Esophagus (tissue), 2 donors: ENCODE measurements at regions not wholly inside any gene's neighbourhood (a gene's known extent, or its start where the extent isn't known, plus 50 kb on each side); places are given as distances from the start of the nearest gene placed in this dataset.

Experiments used
- H3K27ac ChIP-seq, 2 donors: one replicate each; pipeline ENCODE4 v1.5.1; 2013; ENCODE audit warnings: low read depth in 2 of 2, mild to moderate bottlenecking in 2 of 2, inconsistent platforms in 1 of 2, low read length in 1 of 2, moderate library complexity in 1 of 2
- H3K27me3 ChIP-seq, 2 donors: one replicate each; pipeline ENCODE4 v1.6.1; 2013; ENCODE audit warnings: low read length in 2 of 2, control low read depth in 1 of 2, mild to moderate bottlenecking in 1 of 2; ENCODE audit not compliant: insufficient read depth in 2 of 2, control insufficient read depth in 1 of 2
- H3K36me3 ChIP-seq, 2 donors: one replicate each; pipeline ENCODE4 v1.6.1; 2013; ENCODE audit warnings: low read length in 1 of 2; ENCODE audit not compliant: control insufficient read depth in 2 of 2, insufficient read depth in 2 of 2
- H3K4me1 ChIP-seq, 2 donors: one replicate each; pipeline ENCODE4 v1.6.1; 2013; ENCODE audit warnings: low read length in 1 of 2; ENCODE audit not compliant: control insufficient read depth in 2 of 2, insufficient read depth in 2 of 2
- H3K4me3 ChIP-seq, 2 donors: one replicate each; pipeline ENCODE4 v1.5.1; 2013; ENCODE audit warnings: low read length in 2 of 2, mild to moderate bottlenecking in 2 of 2, low read depth in 1 of 2, moderate library complexity in 1 of 2
- H3K9me3 ChIP-seq, 2 donors: one replicate each; pipeline ENCODE4 v1.6.1; 2013; ENCODE audit warnings: mild to moderate bottlenecking in 2 of 2, low read depth in 1 of 2, low read length in 1 of 2, moderate library complexity in 1 of 2; ENCODE audit not compliant: control insufficient read depth in 2 of 2, insufficient read depth in 1 of 2
- WGBS, 2 donors: extraction: QIAGEN DNeasy Blood & Tissue Kit; methylation state at CpG; one replicate each; pipeline ENCODE4 v1.1.7; 2013; 5-methylcytosine and 5-hydroxymethylcytosine counted together
- donor health status: healthy with polysubstance abuse.
- donor health status: Bipolar disorder and iron deficiency.

GRCh38 chr5:158155067-158155466 lies 296.1 kb upstream of the CLINT1 start:
- peaks cover 0 to 2% of the 10 kb centered on the region in 2 donors for H3K4me1 ChIP-seq
- no peaks in the 10 kb centered on the region for H3K36me3 ChIP-seq
- no peak overlapping the region for H3K4me3 ChIP-seq
- no peak overlapping the region for H3K27ac ChIP-seq
- no peaks in the 10 kb centered on the region for H3K27me3 ChIP-seq
- H3K9me3 ChIP-seq: no peaks in the 10 kb centered on the region
- 38 to 62% methylated on average over 4 of the region's 4 CpGs for WGBS, 2 donors

DNA sequence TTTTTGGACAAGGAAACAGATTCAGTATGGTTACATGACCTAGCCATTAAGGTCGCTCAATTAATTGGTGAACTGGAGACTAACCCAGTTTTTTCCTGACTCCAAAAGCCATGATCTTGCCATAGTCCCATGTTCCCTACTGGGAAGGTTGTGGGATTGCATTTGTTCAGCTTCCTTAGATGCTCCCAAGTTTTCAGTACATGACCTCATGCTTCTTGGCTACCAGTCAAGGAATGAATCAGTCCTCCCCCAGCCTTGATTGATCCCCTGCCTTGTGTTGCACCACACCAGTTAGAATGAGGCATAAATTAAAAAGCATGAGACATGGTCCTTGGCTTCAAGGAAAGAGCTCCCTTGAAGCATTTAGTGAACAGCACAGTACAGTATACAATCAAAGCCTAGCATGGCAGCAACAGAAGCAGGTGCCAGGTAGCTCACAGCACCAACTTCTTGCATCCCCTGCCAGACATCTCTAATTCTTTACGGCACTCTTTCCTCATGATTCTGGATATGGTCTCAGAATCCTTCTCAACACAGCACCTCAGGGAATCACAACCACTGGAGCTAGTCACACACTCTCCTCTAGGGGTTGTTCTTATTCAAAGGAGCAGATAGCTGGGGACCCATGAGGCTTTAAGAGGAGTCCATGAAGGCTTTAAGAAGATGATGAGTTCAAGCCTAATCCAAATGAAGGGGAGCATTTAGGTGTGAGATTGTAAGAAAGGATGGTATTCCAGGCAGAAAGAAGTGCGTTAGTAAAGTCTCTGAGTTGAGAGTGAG lies 295.5 kb upstream of the CLINT1 start:
- no peaks in the 10 kb centered on the region for H3K9me3 ChIP-seq
- 62 to 70% methylated on average over 3 of the region's 3 CpGs for WGBS, 2 donors
- H3K27me3 ChIP-seq: no peaks in the 10 kb centered on the region
- peaks cover 0 to 2% of the 10 kb centered on the region in 2 donors for H3K4me1 ChIP-seq
- no peak overlapping the region for H3K4me3 ChIP-seq
- H3K36me3 ChIP-seq: no peaks in the 10 kb centered on the region
- no peak overlapping the region for H3K27ac ChIP-seq

DNA sequence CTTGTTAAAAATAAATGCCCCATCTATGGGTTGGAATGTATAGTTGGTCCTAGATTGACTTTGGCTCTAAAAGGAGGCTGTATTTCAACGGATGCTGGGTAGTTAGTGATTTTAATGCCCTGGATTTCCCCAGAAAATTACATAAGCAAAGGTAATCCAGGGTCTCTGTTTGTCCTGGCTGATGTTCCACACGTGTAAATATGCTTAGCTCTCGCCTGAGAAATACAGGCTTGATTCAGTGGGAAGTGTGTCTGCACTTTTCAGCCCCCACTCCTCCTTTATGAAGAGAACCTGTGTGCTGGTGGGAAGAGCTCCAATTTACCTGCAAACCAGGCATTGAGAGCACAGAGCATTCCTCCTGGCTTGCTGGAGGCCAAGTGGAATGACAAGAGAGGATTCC lies 294.6 kb upstream of the CLINT1 start:
- Histone ChIP-seq H3K36me3 (no peaks in the 10 kb centered on the region), H3K9me3 (no peaks in the 10 kb centered on the region), H3K27ac (no peak overlapping the region), H3K27me3 (no peaks in the 10 kb centered on the region), H3K4me3 (no peak overlapping the region), H3K4me1 (peaks cover 0 to 2% of the 10 kb centered on the region in 2 donors)
- WGBS, 2 donors: 40 to 44% methylated on average over 3 of the region's 3 CpGs

GRCh38 chr5:158152136-158152535 lies 293.2 kb upstream of the CLINT1 start:
- Histone ChIP-seq H3K9me3 (no peaks in the 10 kb centered on the region), H3K27me3 (no peaks in the 10 kb centered on the region), H3K4me3 (no peak overlapping the region), H3K36me3 (no peaks in the 10 kb centered on the region), H3K4me1 (peaks cover 0 to 2% of the 10 kb centered on the region in 2 donors), H3K27ac (no peak overlapping the region)
- WGBS, 2 donors: 89 to 94% methylated on average over 3 of the region's 3 CpGs

- Histone ChIP-seq H3K9me3 (no peaks in the 10 kb centered on the region), H3K4me3 (no peak overlapping the region), H3K4me1 (no peaks in the 10 kb centered on the region), H3K27ac (no peak overlapping the region), H3K27me3 (no peaks in the 10 kb centered on the region), H3K36me3 (no peaks in the 10 kb centered on the region)
- WGBS, 2 donors: 76 to 80% methylated on average over 1 of the region's 1 CpG
Measured at GRCh38 chr5:158147227-158147626, 288.3 kb upstream of the CLINT1 start.

DNA sequence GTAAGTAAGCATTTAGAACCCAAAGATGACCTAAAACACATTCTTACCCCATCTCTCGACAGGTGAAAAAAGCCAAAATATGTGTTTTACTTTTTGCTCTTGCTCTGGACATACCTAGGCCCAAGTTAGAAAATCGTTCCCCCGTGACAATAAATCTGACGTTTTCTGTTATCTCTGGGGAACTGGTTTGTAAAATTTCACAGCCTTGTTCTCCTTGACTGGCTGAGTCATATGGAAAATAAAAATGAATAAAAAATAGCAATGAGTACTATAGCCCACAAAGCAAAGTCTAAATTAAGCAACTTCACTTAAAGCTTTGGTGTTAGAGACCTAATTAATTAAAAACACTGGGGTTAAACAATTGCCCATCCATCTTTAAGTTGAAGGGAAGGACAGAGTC lies 286.9 kb upstream of the CLINT1 start:
- H3K9me3 ChIP-seq: no peaks in the 10 kb centered on the region
- 87 to 89% methylated on average over 4 of the region's 4 CpGs for WGBS, 2 donors
- no peaks in the 10 kb centered on the region for H3K27me3 ChIP-seq
- H3K36me3 ChIP-seq: no peaks in the 10 kb centered on the region
- H3K27ac ChIP-seq: no peak overlapping the region
- H3K4me3 ChIP-seq: no peak overlapping the region
- H3K4me1 ChIP-seq: no peaks in the 10 kb centered on the region

- no peaks in the 10 kb centered on the region for H3K9me3 ChIP-seq
- no peak overlapping the region for H3K4me3 ChIP-seq
- H3K27me3 ChIP-seq: no peaks in the 10 kb centered on the region
- no peaks in the 10 kb centered on the region for H3K36me3 ChIP-seq
- H3K4me1 ChIP-seq: no peaks in the 10 kb centered on the region
- no peak overlapping the region for H3K27ac ChIP-seq
- 63 to 64% methylated on average over 3 of the region's 3 CpGs for WGBS, 2 donors
Measured at GRCh38 chr5:158143081-158143480, 284.1 kb upstream of the CLINT1 start.

DNA sequence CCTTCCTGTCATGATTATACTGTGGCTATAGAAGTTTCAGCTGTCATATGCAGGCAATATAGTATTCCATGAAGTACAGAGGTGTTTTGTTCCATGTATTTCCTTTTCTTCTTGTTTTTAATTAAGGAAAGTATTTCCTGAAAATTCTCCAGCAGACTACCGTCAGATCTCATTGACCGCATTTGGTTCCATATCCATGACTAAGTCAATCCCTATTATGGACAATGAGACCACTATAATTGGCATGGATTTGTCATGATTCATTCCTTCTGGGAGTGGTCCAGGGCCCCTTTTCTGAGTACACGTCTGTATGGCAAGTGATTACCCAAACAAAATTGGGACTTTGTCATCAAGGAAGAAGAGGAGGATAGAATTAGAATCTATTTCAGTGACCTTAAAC lies 283.2 kb upstream of the CLINT1 start:
- H3K27ac ChIP-seq: no peak overlapping the region
- WGBS, 2 donors: 64 to 68% methylated on average over 3 of the region's 3 CpGs
- H3K4me1 ChIP-seq: no peaks in the 10 kb centered on the region
- no peak overlapping the region for H3K4me3 ChIP-seq
- H3K27me3 ChIP-seq: no peaks in the 10 kb centered on the region
- H3K36me3 ChIP-seq: no peaks in the 10 kb centered on the region
- no peaks in the 10 kb centered on the region for H3K9me3 ChIP-seq

- no peaks in the 10 kb centered on the region for H3K27me3 ChIP-seq
- no peaks in the 10 kb centered on the region for H3K4me1 ChIP-seq
- H3K4me3 ChIP-seq: no peak overlapping the region
- H3K9me3 ChIP-seq: no peaks in the 10 kb centered on the region
- 75 to 82% methylated on average over 4 of the region's 4 CpGs for WGBS, 2 donors
- no peak overlapping the region for H3K27ac ChIP-seq
- no peaks in the 10 kb centered on the region for H3K36me3 ChIP-seq
Measured at GRCh38 chr5:158140120-158140731, 281.3 kb upstream of the CLINT1 start.

DNA sequence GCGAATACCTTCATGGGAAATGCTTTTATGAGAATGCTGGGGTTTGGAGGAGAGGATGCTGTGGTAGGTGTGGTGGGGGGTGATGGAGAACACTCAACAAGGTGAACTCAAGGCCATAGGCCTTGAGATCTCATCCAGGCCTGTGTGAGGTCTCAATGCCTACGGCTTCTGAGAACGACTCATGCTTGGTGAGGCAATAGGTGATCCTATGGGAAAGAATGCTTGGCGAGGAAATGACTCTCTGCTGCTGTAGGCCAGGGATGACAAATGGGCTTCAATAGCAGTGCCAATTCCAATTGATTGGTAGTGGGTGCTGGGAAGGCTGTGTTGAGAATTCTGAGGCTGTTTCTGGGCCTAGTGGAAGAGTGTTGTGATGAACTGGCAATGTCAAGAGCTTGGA lies 280.2 kb upstream of the CLINT1 start:
- H3K9me3 ChIP-seq: no peaks in the 10 kb centered on the region
- H3K4me1 ChIP-seq: no peaks in the 10 kb centered on the region
- H3K36me3 ChIP-seq: no peaks in the 10 kb centered on the region
- H3K27me3 ChIP-seq: no peaks in the 10 kb centered on the region
- no peak overlapping the region for H3K4me3 ChIP-seq
- whole genome bisulfite sequencing, 2 donors: 76 to 78% methylated on average over 4 of the region's 4 CpGs
- H3K27ac ChIP-seq: no peak overlapping the region
